Ovary (tissue), 3 donors: ENCODE measurements at regions not wholly inside any gene's neighbourhood (a gene's known extent, or its start where the extent isn't known, plus 50 kb on each side); places are given as distances from the start of the nearest gene placed in this dataset.

Experiments
- POLR2A ChIP-seq: fragments of 450-650 bp; IDR thresholded peaks from one replicate; pipeline ENCODE4 v1.6.1; 2017; ENCODE audit warnings: antibody characterized with exemption, mild to moderate bottlenecking, moderate library complexity
- TF ChIP-seq, protein P1 (sequence below), 3 donors: fragments of 450-650 bp in 2 of 3; fragments of 200-600 bp in 1 of 3; IDR thresholded peaks; one replicate each; pipeline versions ENCODE4 v1.5.1 to v1.8.0; 2016 to 2022; ENCODE audit warnings: antibody characterized with exemption in 3 of 3, mild to moderate bottlenecking in 1 of 3
- donor health status: DM: no; HTN: no; CAD: no.

DNA sequence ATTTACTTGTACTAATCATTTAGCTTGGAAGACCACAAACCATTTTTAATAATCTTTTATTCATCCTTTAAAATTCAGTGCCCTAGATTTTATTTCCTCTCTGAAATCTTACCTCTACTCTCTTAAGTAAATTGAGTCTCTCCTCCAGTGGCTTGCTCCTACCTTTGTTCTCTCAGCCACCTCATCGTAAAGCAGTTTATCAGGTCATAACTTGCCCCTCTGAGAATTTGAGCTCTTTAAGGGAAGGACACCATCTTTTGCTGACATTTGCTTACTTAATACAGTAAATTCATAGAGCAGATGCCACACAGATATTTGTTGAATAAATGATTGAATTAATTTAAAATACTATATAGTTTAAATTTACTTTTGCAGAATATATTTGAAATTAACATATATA is 794.3 kb downstream of the C12orf50 start:
- TF ChIP-seq POLR2A = no peak
- TF ChIP-seq, protein P1, sequence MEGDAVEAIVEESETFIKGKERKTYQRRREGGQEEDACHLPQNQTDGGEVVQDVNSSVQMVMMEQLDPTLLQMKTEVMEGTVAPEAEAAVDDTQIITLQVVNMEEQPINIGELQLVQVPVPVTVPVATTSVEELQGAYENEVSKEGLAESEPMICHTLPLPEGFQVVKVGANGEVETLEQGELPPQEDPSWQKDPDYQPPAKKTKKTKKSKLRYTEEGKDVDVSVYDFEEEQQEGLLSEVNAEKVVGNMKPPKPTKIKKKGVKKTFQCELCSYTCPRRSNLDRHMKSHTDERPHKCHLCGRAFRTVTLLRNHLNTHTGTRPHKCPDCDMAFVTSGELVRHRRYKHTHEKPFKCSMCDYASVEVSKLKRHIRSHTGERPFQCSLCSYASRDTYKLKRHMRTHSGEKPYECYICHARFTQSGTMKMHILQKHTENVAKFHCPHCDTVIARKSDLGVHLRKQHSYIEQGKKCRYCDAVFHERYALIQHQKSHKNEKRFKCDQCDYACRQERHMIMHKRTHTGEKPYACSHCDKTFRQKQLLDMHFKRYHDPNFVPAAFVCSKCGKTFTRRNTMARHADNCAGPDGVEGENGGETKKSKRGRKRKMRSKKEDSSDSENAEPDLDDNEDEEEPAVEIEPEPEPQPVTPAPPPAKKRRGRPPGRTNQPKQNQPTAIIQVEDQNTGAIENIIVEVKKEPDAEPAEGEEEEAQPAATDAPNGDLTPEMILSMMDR (IDR thresholded peaks at IDR 0.05) = no peak
